ENCODE measurements at regions not wholly inside any gene's neighbourhood (a gene's known extent, or its start where the extent isn't known, plus 50 kb on each side); places are given as distances from the start of the nearest gene placed in this dataset.

DNA sequence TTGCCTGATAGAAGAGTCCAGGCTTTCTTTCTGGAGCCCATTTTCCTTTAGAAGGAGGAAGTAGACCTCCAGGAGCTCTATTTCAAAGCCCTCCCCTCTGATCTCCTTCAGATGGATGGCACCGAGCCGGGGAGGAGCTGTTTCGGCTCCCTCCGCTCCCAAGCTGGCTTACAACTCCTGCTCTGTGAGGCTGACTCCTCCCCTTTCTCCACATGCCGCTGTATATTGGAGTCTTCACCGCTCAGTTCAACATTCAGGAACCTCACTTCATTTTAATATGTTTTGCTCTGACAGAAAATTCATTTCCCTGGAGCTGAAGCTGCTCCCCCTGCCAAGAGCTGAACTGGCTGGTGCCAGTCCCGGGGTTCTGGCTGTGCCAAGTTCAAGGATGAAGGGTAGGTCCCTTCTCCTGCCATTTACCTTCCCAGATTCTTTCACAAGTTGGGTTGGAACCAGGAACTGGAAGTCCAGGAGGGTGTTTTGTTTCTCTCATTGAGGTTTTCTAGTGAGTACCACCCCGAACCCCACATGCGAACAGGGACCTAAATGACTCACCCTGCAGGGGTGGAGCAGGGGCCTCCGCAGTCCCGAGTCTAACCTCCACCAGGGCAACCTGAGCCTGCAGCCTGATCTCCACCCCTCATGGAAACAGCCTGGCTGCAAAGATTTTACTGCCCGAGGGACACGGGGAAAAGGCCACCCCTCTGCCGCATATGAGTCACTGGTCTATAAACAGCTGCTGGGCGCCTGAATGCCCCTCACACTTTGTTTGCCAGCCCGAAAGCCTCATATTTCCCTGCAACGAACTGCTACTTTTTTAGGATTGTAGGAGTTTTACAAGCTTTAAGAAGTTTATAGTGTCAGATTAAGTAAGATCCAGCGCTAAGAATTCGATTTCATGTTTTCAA, 68.6 kb upstream of the FOXA2 start:
- H3K36me3 ChIP-seq (replicated peaks), result no peaks in the 10 kb centered on the region
- H3K4me3 ChIP-seq (ENCODE audit: low read depth, low read length), result no peak overlapping the region
- in situ Hi-C loops (cut with HindIII; ENCODE audit: low pct_ligation_motif_present, low sequenced_read_pairs), result no loop called here
- TF ChIP-seq, protein P1, sequence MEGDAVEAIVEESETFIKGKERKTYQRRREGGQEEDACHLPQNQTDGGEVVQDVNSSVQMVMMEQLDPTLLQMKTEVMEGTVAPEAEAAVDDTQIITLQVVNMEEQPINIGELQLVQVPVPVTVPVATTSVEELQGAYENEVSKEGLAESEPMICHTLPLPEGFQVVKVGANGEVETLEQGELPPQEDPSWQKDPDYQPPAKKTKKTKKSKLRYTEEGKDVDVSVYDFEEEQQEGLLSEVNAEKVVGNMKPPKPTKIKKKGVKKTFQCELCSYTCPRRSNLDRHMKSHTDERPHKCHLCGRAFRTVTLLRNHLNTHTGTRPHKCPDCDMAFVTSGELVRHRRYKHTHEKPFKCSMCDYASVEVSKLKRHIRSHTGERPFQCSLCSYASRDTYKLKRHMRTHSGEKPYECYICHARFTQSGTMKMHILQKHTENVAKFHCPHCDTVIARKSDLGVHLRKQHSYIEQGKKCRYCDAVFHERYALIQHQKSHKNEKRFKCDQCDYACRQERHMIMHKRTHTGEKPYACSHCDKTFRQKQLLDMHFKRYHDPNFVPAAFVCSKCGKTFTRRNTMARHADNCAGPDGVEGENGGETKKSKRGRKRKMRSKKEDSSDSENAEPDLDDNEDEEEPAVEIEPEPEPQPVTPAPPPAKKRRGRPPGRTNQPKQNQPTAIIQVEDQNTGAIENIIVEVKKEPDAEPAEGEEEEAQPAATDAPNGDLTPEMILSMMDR (IDR thresholded peaks at IDR 0.05; ENCODE audit: low read depth, low read length, missing control alignments), result no peak
- no peak for DNase-seq
- no peak overlapping the region for H3K27ac ChIP-seq
- H3K27me3 ChIP-seq (replicated peaks), result no peaks in the 10 kb centered on the region

GRCh38 chr20:22653658-22654642, 69.6 kb upstream of the FOXA2 start:
- Histone ChIP-seq H3K36me3 (replicated peaks) (no peaks in the 10 kb centered on the region), H3K4me3 (ENCODE audit: low read depth, low read length) (no peak overlapping the region), H3K27ac (no peak overlapping the region), H3K27me3 (replicated peaks) (no peaks in the 10 kb centered on the region)
- TF ChIP-seq, protein P1 (IDR thresholded peaks at IDR 0.05; ENCODE audit: low read depth, low read length, missing control alignments), result no peak
- in situ Hi-C loops (cut with HindIII; ENCODE audit: low pct_ligation_motif_present, low sequenced_read_pairs), result no loop called here
- no peak for DNase-seq

GRCh38 chr20:22663528-22664025, 79.2 kb upstream of the FOXA2 start:
- Histone ChIP-seq H3K4me3 (ENCODE audit: low read depth, low read length) (no peak overlapping the region), H3K27me3 (replicated peaks) (no peaks in the 10 kb centered on the region), H3K36me3 (replicated peaks) (no peaks in the 10 kb centered on the region), H3K27ac (no peak overlapping the region)
- TF ChIP-seq, protein P1 (IDR thresholded peaks at IDR 0.05; ENCODE audit: low read depth, low read length, missing control alignments), result no peak
- DNase-seq, result no peak
- in situ Hi-C loops (cut with HindIII; ENCODE audit: low pct_ligation_motif_present, low sequenced_read_pairs), result no loop called here

DNA sequence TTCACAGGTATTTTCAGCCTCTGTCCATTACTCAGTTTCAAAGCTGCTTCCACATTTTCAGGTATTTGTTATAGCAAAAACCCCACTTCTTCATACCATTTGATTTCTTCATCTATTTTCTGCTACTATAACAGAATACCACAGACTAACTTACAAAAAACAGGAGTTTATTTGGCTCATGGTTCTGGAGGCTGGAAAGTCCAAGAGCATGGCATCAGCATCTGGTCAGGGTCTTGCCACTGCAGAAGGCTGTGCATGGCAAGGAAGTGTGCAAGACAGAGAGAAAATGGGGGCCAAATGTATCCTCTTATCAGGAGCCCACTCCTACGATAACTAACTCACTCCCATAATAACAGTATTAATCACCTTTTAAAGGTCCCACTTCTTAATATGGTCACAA, 82.8 kb upstream of the FOXA2 start:
- in situ Hi-C loops (cut with HindIII; ENCODE audit: low pct_ligation_motif_present, low sequenced_read_pairs), result no loop called here
- TF ChIP-seq, protein P1 (IDR thresholded peaks at IDR 0.05; ENCODE audit: low read depth, low read length, missing control alignments), result no peak

DNA sequence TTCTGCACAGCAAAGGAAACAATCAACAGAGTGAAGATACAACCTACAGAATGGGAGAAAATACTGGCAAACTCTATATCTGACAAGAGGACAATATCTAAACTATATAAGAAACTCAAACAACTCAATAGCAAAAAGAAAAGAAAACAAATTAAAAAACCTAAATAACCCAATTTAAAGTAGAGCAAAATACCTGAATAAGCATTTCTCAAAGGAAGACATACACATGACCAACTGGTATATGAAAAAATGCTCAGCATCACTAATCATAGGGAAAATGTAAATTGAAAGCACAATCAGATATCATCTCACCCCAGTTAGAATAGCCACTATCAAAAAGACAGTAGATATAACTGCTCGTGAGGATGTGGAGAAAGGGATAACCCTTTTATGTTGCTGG, 87.8 kb upstream of the FOXA2 start:
- Histone ChIP-seq H3K36me3 (replicated peaks) (no peaks in the 10 kb centered on the region), H3K4me3 (ENCODE audit: low read depth, low read length) (no peak overlapping the region), H3K27ac (no peak overlapping the region), H3K27me3 (replicated peaks) (no peaks in the 10 kb centered on the region)
- TF ChIP-seq, protein P1 (IDR thresholded peaks at IDR 0.05; ENCODE audit: low read depth, low read length, missing control alignments), result no peak
- DNase-seq, result no peak
- in situ Hi-C loops (cut with HindIII; ENCODE audit: low pct_ligation_motif_present, low sequenced_read_pairs), result no loop called here

More for the DNA sequence above, 82.8 kb upstream of the FOXA2 start:
- H3K4me3 ChIP-seq (ENCODE audit: low read depth, low read length), result no peak overlapping the region
- no peaks in the 10 kb centered on the region for H3K27me3 ChIP-seq (replicated peaks)
- H3K27ac ChIP-seq, result no peak overlapping the region
- H3K36me3 ChIP-seq (replicated peaks), result no peaks in the 10 kb centered on the region
- no peak for DNase-seq
